ENCODE measurements at regions not wholly inside any gene's neighbourhood (a gene's known extent, or its start where the extent isn't known, plus 50 kb on each side); places are given as distances from the start of the nearest gene placed in this dataset.

- no peak overlapping the region for H3K4me3 ChIP-seq (ENCODE audit: low read depth, low read length)
- H3K36me3 ChIP-seq (ENCODE audit: control insufficient read depth, insufficient read depth, low read length) = no peaks in the 10 kb centered on the region
- no peak for DNase-seq (ENCODE audit: low read depth)
- no peaks in the 10 kb centered on the region for H3K27me3 ChIP-seq (ENCODE audit: control insufficient read depth, insufficient read depth, low read length)
- TF ChIP-seq CTCF (IDR thresholded peaks at IDR 0.05; ENCODE audit: insufficient read depth, low read length, poor library complexity, severe bottlenecking) = no peak
Measured at GRCh38 chr3:162641317-162641716, 1144.7 kb downstream of the OTOL1 start.

DNA sequence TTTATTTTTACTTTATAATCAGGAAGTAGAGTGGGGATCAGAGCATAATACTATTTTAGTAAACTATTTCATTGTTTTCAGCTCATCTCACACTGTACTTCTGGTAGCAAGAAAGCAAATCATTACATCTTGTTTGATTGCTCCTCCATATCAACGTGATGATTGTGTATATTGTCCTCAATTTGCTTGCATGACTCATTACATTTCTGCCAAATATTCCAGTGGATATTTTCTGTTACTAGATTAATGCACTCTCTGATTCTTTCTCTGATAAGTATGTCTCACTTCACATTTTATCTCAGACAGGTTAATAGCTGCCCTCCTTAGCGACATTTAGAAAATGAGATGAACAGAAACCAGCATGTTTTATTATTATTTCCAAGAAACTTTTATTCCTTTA is 1145.3 kb downstream of the OTOL1 start:
- no peak for DNase-seq (ENCODE audit: low read depth)
- no peaks in the 10 kb centered on the region for H3K36me3 ChIP-seq (ENCODE audit: control insufficient read depth, insufficient read depth, low read length)
- no peaks in the 10 kb centered on the region for H3K27me3 ChIP-seq (ENCODE audit: control insufficient read depth, insufficient read depth, low read length)
- H3K4me3 ChIP-seq (ENCODE audit: low read depth, low read length) = no peak overlapping the region
- no peak for TF ChIP-seq CTCF (IDR thresholded peaks at IDR 0.05; ENCODE audit: insufficient read depth, low read length, poor library complexity, severe bottlenecking)

GRCh38 chr3:162643245-162643644 is 1146.6 kb downstream of the OTOL1 start:
- H3K27me3 ChIP-seq (ENCODE audit: control insufficient read depth, insufficient read depth, low read length) = no peaks in the 10 kb centered on the region
- H3K4me3 ChIP-seq (ENCODE audit: low read depth, low read length) = no peak overlapping the region
- no peak for DNase-seq (ENCODE audit: low read depth)
- no peaks in the 10 kb centered on the region for H3K36me3 ChIP-seq (ENCODE audit: control insufficient read depth, insufficient read depth, low read length)
- no peak for TF ChIP-seq CTCF (IDR thresholded peaks at IDR 0.05; ENCODE audit: insufficient read depth, low read length, poor library complexity, severe bottlenecking)

DNA sequence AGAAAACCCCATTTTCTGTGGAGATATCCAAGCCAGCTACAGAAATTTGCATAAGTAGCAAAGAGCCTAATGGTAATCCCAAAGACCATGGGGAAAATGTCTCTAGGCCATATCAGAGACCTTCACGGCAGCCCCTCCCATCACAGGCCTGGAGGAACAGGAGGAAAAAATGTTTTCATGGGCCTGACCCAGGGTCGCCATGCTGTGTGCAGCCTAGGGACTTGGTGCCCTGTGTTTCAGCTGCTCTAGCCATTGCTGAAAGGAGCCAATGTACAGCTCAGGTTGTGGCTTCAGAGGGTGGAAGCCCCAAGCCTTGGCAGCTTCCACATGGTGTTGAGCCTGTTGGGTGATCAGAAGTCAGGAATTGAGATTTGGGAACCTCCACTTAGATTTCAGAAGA is 1150.7 kb downstream of the OTOL1 start:
- Histone ChIP-seq H3K36me3 (ENCODE audit: control insufficient read depth, insufficient read depth, low read length) (no peaks in the 10 kb centered on the region), H3K4me3 (ENCODE audit: low read depth, low read length) (no peak overlapping the region), H3K27me3 (ENCODE audit: control insufficient read depth, insufficient read depth, low read length) (no peaks in the 10 kb centered on the region)
- DNase-seq (ENCODE audit: low read depth) = no peak
- no peak for TF ChIP-seq CTCF (IDR thresholded peaks at IDR 0.05; ENCODE audit: insufficient read depth, low read length, poor library complexity, severe bottlenecking)

GRCh38 chr3:162658003-162658402 is 1161.4 kb downstream of the OTOL1 start:
- no peak overlapping the region for H3K4me3 ChIP-seq (ENCODE audit: low read depth, low read length)
- H3K36me3 ChIP-seq (ENCODE audit: control insufficient read depth, insufficient read depth, low read length) = no peaks in the 10 kb centered on the region
- no peak for TF ChIP-seq CTCF (IDR thresholded peaks at IDR 0.05; ENCODE audit: insufficient read depth, low read length, poor library complexity, severe bottlenecking)
- H3K27me3 ChIP-seq (ENCODE audit: control insufficient read depth, insufficient read depth, low read length) = no peaks in the 10 kb centered on the region
- no peak for DNase-seq (ENCODE audit: low read depth)

DNA sequence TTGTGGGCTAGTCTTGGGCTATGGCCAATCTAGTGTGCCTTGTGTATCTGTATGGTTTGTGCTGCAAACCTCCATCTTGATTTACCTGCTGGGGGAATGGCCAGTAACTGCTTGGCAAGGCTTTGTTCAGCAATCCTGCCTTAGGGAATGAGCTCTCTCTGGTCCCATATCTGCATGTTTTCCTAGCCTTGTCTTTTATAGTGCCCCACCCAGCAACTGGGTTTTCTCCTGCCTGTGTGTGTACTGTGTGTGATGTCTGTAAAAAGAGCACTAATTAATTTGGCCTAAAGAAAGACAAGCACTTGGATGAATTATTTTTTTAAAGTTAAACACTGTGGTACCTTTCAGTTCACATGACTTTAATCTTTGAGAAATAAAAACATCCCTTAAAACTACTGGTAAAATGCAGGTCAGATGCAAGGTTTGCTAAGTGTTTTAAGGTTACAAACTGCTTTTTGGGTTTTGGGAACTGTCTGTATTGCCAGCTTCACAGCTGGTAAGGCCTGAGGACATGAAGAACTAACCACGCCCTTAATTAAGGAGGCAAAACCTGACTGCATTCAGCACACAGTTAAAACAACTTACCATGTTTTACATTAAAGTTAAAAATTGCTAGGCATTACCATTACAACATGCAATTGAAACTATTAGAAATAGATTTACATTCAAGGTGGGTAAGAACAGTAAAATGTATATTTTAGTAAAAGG is 1169.2 kb downstream of the OTOL1 start:
- TF ChIP-seq CTCF (IDR thresholded peaks at IDR 0.05; ENCODE audit: insufficient read depth, low read length, poor library complexity, severe bottlenecking) = no peak
- H3K27me3 ChIP-seq (ENCODE audit: control insufficient read depth, insufficient read depth, low read length) = no peaks in the 10 kb centered on the region
- H3K4me3 ChIP-seq (ENCODE audit: low read depth, low read length) = no peak overlapping the region
- DNase-seq (ENCODE audit: low read depth) = no peak
- H3K36me3 ChIP-seq (ENCODE audit: control insufficient read depth, insufficient read depth, low read length) = no peaks in the 10 kb centered on the region
